ENCODE measurements at regions not wholly inside any gene's neighbourhood (a gene's known extent, or its start where the extent isn't known, plus 50 kb on each side); places are given as distances from the start of the nearest gene placed in this dataset.

DNA sequence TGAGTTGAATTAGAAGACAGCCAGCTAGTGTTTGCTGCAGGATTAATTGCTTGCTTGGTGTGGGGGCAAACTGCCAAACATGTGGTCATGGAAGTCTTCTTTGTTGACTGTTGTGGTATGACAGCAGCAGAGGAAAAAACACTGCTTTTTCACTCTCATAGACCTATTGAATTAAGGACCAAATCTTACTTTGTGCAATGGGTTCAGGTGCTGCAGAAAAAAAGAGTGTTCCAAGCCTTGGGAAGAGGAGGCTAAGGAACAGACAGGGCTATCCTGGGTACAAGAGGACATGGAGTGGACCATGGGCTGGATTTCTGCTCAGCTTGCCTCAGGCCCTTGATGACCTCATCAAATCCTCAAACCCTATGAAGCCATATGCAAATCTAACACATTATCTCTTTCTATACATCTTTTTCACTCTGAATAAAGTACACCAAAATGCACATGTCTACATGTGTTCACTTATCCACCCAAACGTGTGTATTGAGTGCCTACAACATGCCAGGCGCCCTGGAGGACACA lies 61.5 kb downstream of the SIPA1L2 start:
- Histone ChIP-seq H2BK12ac (ENCODE audit: low read depth, low read length) (no peak overlapping the region), H4K20me1 (replicated peaks in 1 of 2; ENCODE audit: control insufficient read depth in 1 of 2, insufficient read depth in 2 of 2, low read length in 2 of 2) (no peaks in the 10 kb centered on the region), H3K27me3 (replicated peaks in 1 of 4; ENCODE audit: control insufficient read depth in 3 of 4, extremely low read depth in 1 of 4, insufficient read depth in 3 of 4, low read length in 3 of 4) (no peaks in the 10 kb centered on the region), H3K4ac (replicated peaks; ENCODE audit: insufficient read length, low read depth, low read length) (no peak overlapping the region), H3K23ac (ENCODE audit: insufficient read length) (no peak overlapping the region), H3K27ac (ENCODE audit: low read depth, low read length) (no peak overlapping the region), H3K14ac (ENCODE audit: insufficient read length) (no peak overlapping the region), H2AK5ac (ENCODE audit: low read depth, low read length) (no peak overlapping the region), H2BK15ac (ENCODE audit: low read length) (no peak overlapping the region), H3K56ac (replicated peaks; ENCODE audit: insufficient read length, low read depth, low read length) (no peak overlapping the region), H2BK5ac (ENCODE audit: low read depth, low read length) (no peak overlapping the region), H3K23me2 (ENCODE audit: low read depth, low read length) (no peaks in the 10 kb centered on the region), H3K4me3 (ENCODE audit: extremely low read depth in 1 of 4, insufficient read depth in 2 of 4, low read depth in 3 of 4, low read length in 4 of 4) (no peak overlapping the region), H4K8ac (ENCODE audit: extremely low read depth, insufficient read depth, low read length) (no peak overlapping the region), H4K91ac (replicated peaks; ENCODE audit: insufficient read length, low read length) (no peak overlapping the region), H3K79me1 (ENCODE audit: low read depth, low read length) (no peaks in the 10 kb centered on the region), H3K18ac (ENCODE audit: extremely low read depth, low read length) (no peak overlapping the region), H3K4me1 (replicated peaks in 1 of 4; ENCODE audit: control insufficient read depth in 3 of 4, insufficient read depth in 4 of 4, low read length in 3 of 4) (no peaks in the 10 kb centered on the region), H4K5ac (ENCODE audit: insufficient read length, low read depth, low read length) (no peak overlapping the region), H3K9me3 (ENCODE audit: insufficient read depth in 2 of 2, low read depth in 1 of 2, low read length in 1 of 2) (no peaks in the 10 kb centered on the region), H3K9ac (replicated peaks in 1 of 4; ENCODE audit: extremely low read depth in 1 of 4, low read depth in 3 of 4, low read length in 3 of 4) (no peak overlapping the region), H3K79me2 (ENCODE audit: control insufficient read depth in 1 of 2, insufficient read depth in 2 of 2, low read length in 2 of 2) (no peaks in the 10 kb centered on the region), H2BK20ac (ENCODE audit: low read length) (no peak overlapping the region), H3K4me2 (ENCODE audit: insufficient read depth in 1 of 2, low read depth in 2 of 2, low read length in 2 of 2) (no peak overlapping the region), H2AFZ (ENCODE audit: low read length) (no peak overlapping the region), H2BK120ac (replicated peaks; ENCODE audit: low read depth, low read length) (no peak overlapping the region), H3K36me3 (ENCODE audit: control insufficient read depth in 2 of 4, insufficient read depth in 4 of 4, low read length in 3 of 4) (no peaks in the 10 kb centered on the region)
- CTCF ChIA-PET (ENCODE audit: partially characterized antibody) = interaction anchor here (0.5 to 1.2 kb wide), 4 partner anchors 17 to 384 kb away, joined by 3 to 6 read pairs (median 4); no protein-coding TSS in a partner anchor
- WGBS, 2 experiments (ENCODE audit: extremely low coverage in 1 of 2, insufficient coverage in 1 of 2, insufficient read length in 1 of 2, insufficient replicate concordance in 2 of 2, low coverage in 1 of 2, low lambda C conversion rate in 2 of 2, missing lambda C conversion rate in 1 of 2) = 75% methylated on average over 2 of the region's 2 CpGs; no CpG with 5 or more reads in 1 of the 2 experiments
- FAIRE-seq (no peak), DNase-seq (ENCODE audit: low read depth in 1 of 2, low spot score in 2 of 2) (no peak)
- POLR2A ChIA-PET (ENCODE audit: partially characterized antibody) = interaction anchor here (1.4 kb wide), 1 partner anchor 12 kb away, joined by 3 read pairs; no protein-coding TSS in a partner anchor
- TF ChIP-seq SP2 (IDR thresholded peaks at IDR 0.05; ENCODE audit: low read length) (no peak), USF2 (IDR thresholded peaks at IDR 0.05; ENCODE audit: low read length) (no peak), POU5F1 (IDR thresholded peaks at IDR 0.05; ENCODE audit: low read depth, low read length) (no peak), RAD21 (IDR thresholded peaks at IDR 0.05 in 1 of 2, conservative IDR thresholded peaks at IDR 0.05 in 1 of 2; ENCODE audit: low read depth in 2 of 2, low read length in 2 of 2) (no peak), ATF2 (IDR thresholded peaks at IDR 0.05; ENCODE audit: low read length) (no peak), BACH1 (IDR thresholded peaks at IDR 0.05; ENCODE audit: low read length) (no peak), SIX5 (IDR thresholded peaks at IDR 0.05; ENCODE audit: low read depth, low read length) (no peak), TCF12 (IDR thresholded peaks at IDR 0.05; ENCODE audit: low read depth, low read length) (no peak), TAF1 (IDR thresholded peaks at IDR 0.05; ENCODE audit: low read depth, low read length) (no peak), KDM5A (IDR thresholded peaks at IDR 0.05; ENCODE audit: low read length) (no peak), KDM1A (IDR thresholded peaks at IDR 0.05; ENCODE audit: borderline replicate concordance, low read length) (no peak)

Data from H1 (cell line).